Stimulated activated CD8-positive, alpha-beta memory T cell treated with anti-CD3 and anti-CD28 coated beads, Interleukin-4, amount 100 ng/mL, for 48 hours (primary cell): ENCODE measurements at regions not wholly inside any gene's neighbourhood (a gene's known extent, or its start where the extent isn't known, plus 50 kb on each side); places are given as distances from the start of the nearest gene placed in this dataset.
"Not testable (repeated sequence)": the region's sequence is repeated elsewhere in the genome, so short reads cannot be mapped to it uniquely, and the experiment has no call there.

Experiments
- DNase-seq: peaks from one replicate; pipeline ENCODE4 v3.0.0-alpha.2; 2020

GRCh38 chr7:140283472-140283871 lies 106.7 kb upstream of the KDM7A start:
- no peak for DNase-seq

- DNase-seq, result no peak
These were observed 105.2 kb upstream of the KDM7A start for GRCh38 chr7:140281960-140282359.

- no peak for DNase-seq
These were observed 104.5 kb upstream of the KDM7A start for GRCh38 chr7:140281255-140281654.

- no peak for DNase-seq
These were observed 99.2 kb upstream of the KDM7A start for GRCh38 chr7:140276001-140276400.

- DNase-seq, result no peak
These were observed 98.5 kb upstream of the KDM7A start for GRCh38 chr7:140275069-140275965.

GRCh38 chr7:140273417-140273816 lies 96.6 kb upstream of the KDM7A start:
- no peak for DNase-seq

GRCh38 chr7:140271643-140271968 lies 94.8 kb upstream of the KDM7A start:
- not testable (repeated sequence) for DNase-seq

GRCh38 chr7:140269004-140269638 lies 92.3 kb upstream of the KDM7A start:
- no peak for DNase-seq

- no peak for DNase-seq
These were observed 90.8 kb upstream of the KDM7A start for GRCh38 chr7:140267381-140268226.

- DNase-seq, result no peak
These were observed 86.5 kb upstream of the KDM7A start for GRCh38 chr7:140263277-140263676.

GRCh38 chr7:140262242-140262903 lies 85.6 kb upstream of the KDM7A start:
- no peak for DNase-seq

GRCh38 chr7:140261522-140261921 lies 84.7 kb upstream of the KDM7A start:
- no peak for DNase-seq

- no peak for DNase-seq
These were observed 84.3 kb upstream of the KDM7A start for GRCh38 chr7:140261105-140261486.

- no peak for DNase-seq
These were observed 83.7 kb upstream of the KDM7A start for GRCh38 chr7:140260352-140261104.

- not testable (repeated sequence) for DNase-seq
These were observed 80.5 kb upstream of the KDM7A start for GRCh38 chr7:140257278-140257677.

GRCh38 chr7:140254976-140255375 lies 78.2 kb upstream of the KDM7A start:
- not testable (repeated sequence) for DNase-seq

GRCh38 chr7:140249036-140249806 lies 72.4 kb upstream of the KDM7A start:
- DNase-seq, result no peak

- no peak for DNase-seq
These were observed 70.8 kb upstream of the KDM7A start for GRCh38 chr7:140247559-140247958.

- DNase-seq, result no peak
These were observed 68.9 kb upstream of the KDM7A start for GRCh38 chr7:140245611-140246105.

GRCh38 chr7:140242057-140243031 lies 65.6 kb upstream of the KDM7A start:
- no peak for DNase-seq
